GOT3 (cell line): ENCODE measurements at regions not wholly inside any gene's neighbourhood (a gene's known extent, or its start where the extent isn't known, plus 50 kb on each side); places are given as distances from the start of the nearest gene placed in this dataset.

Experiments used
- DNase-seq: peaks from one replicate; lab custom pipeline; 2025; ENCODE audit warnings: mixed read lengths; lab: John Stamatoyannopoulos, UW

- no peak for DNase-seq
These were observed 1138.0 kb upstream of the SLC10A2 start for GRCh38 chr13:104204177-104204576.

- DNase-seq: no peak
These were observed 1132.6 kb upstream of the SLC10A2 start for GRCh38 chr13:104198801-104199200.

- no peak for DNase-seq
These were observed 1130.4 kb upstream of the SLC10A2 start for GRCh38 chr13:104196611-104197010.

- DNase-seq: no peak
These were observed 1115.5 kb upstream of the SLC10A2 start for GRCh38 chr13:104181526-104182231.

- DNase-seq: no peak
These were observed 1104.9 kb upstream of the SLC10A2 start for GRCh38 chr13:104170980-104171555.

GRCh38 chr13:104163866-104164630 lies 1097.8 kb upstream of the SLC10A2 start:
- DNase-seq: no peak

- DNase-seq: no peak
These were observed 1094.3 kb upstream of the SLC10A2 start for GRCh38 chr13:104160536-104160935.

- no peak for DNase-seq
These were observed 1077.7 kb upstream of the SLC10A2 start for GRCh38 chr13:104143760-104144416.

- DNase-seq: no peak
These were observed 1074.3 kb upstream of the SLC10A2 start for GRCh38 chr13:104140552-104140951.

- DNase-seq: no peak
These were observed 1071.2 kb upstream of the SLC10A2 start for GRCh38 chr13:104137416-104137815.

- DNase-seq: no peak
These were observed 1066.6 kb upstream of the SLC10A2 start for GRCh38 chr13:104132849-104133248.

- no peak for DNase-seq
These were observed 1047.9 kb upstream of the SLC10A2 start for GRCh38 chr13:104114101-104114500.

- no peak for DNase-seq
These were observed 1044.8 kb upstream of the SLC10A2 start for GRCh38 chr13:104111031-104111430.

- DNase-seq: no peak
These were observed 1040.6 kb upstream of the SLC10A2 start for GRCh38 chr13:104106705-104107393.

GRCh38 chr13:104105418-104106355 lies 1039.5 kb upstream of the SLC10A2 start:
- DNase-seq: no peak

- DNase-seq: no peak
These were observed 1033.5 kb upstream of the SLC10A2 start for GRCh38 chr13:104099750-104100149.

- DNase-seq: no peak
These were observed 1032.2 kb upstream of the SLC10A2 start for GRCh38 chr13:104098421-104098820.

- no peak for DNase-seq
These were observed 1020.5 kb upstream of the SLC10A2 start for GRCh38 chr13:104086759-104087158.

- no peak for DNase-seq
These were observed 1020.0 kb upstream of the SLC10A2 start for GRCh38 chr13:104086210-104086609.

- no peak for DNase-seq
These were observed 1019.4 kb upstream of the SLC10A2 start for GRCh38 chr13:104085611-104086010.

GRCh38 chr13:104074326-104074725 lies 1008.1 kb upstream of the SLC10A2 start:
- no peak for DNase-seq
